Keratinocyte (primary cell): ENCODE measurements at regions not wholly inside any gene's neighbourhood (a gene's known extent, or its start where the extent isn't known, plus 50 kb on each side); places are given as distances from the start of the nearest gene placed in this dataset.
"Not testable (repeated sequence)": the region's sequence is repeated elsewhere in the genome, so short reads cannot be mapped to it uniquely, and the experiment has no call there.

ENCODE experiments used
- DNase-seq: peaks from one replicate; pipeline ENCODE4 v3.0.0-alpha.2; 2011; ENCODE audit warnings: low read depth, missing footprints, low spot score
- FAIRE-seq: peaks from 2 replicates; lab custom pipeline; 2011; peaks lifted over from hg19 to GRCh38; lab: Jason Lieb, UNC
- H2AFZ ChIP-seq: 2 replicates; pipeline ENCODE4 v1.6.0; 2012; ENCODE audit warnings: low read length, control low read depth, inconsistent platforms; ENCODE audit not compliant: control insufficient read depth
- H3K27ac ChIP-seq: 2 replicates; pipeline ENCODE4 v1.5.1; 2011; ENCODE audit warnings: low read length; ENCODE audit not compliant: control insufficient read depth, insufficient read depth
- H3K27me3 ChIP-seq: 3 replicates; pipeline ENCODE4 v1.6.0; 2011; ENCODE audit warnings: low read length; ENCODE audit not compliant: control insufficient read depth, insufficient read depth; ENCODE audit errors: extremely low read depth
- H3K36me3 ChIP-seq, 2 experiments: 2 replicates in 1 of 2; 3 replicates in 1 of 2; pipeline ENCODE4 v1.5.1; 2011; ENCODE audit warnings: low read length in 2 of 2, mild to moderate bottlenecking in 1 of 2; ENCODE audit not compliant: control insufficient read depth in 2 of 2, insufficient read depth in 2 of 2; ENCODE audit errors: extremely low read depth in 1 of 2
- H3K4me1 ChIP-seq: 3 replicates; pipeline ENCODE4 v1.5.1; 2011; ENCODE audit warnings: low read length; ENCODE audit not compliant: control insufficient read depth, insufficient read depth; ENCODE audit errors: extremely low read depth
- H3K4me2 ChIP-seq: 3 replicates; pipeline ENCODE4 v1.6.0; 2011; ENCODE audit warnings: low read depth, low read length; ENCODE audit not compliant: control insufficient read depth, insufficient read depth; ENCODE audit errors: extremely low read depth
- H3K4me3 ChIP-seq, 3 experiments: fragments of 200-600 bp in 1 of 3; sonication (generic) in 1 of 3; 2 replicates in 2 of 3; 3 replicates in 1 of 3; pipeline ENCODE4 v1.5.1; 2011 to 2016; ENCODE audit warnings: low read length in 3 of 3, mild to moderate bottlenecking in 3 of 3, control low read depth in 2 of 3, inconsistent platforms in 1 of 3, low read depth in 1 of 3, mixed read lengths in 1 of 3, mixed run types in 1 of 3, moderate library complexity in 1 of 3; ENCODE audit not compliant: control insufficient read depth in 2 of 3, insufficient read depth in 2 of 3; ENCODE audit errors: extremely low read depth in 1 of 3
- H3K79me2 ChIP-seq: 2 replicates; pipeline ENCODE4 v1.6.0; 2012; ENCODE audit warnings: low read length; ENCODE audit not compliant: control insufficient read depth, insufficient read depth
- H3K9ac ChIP-seq: 3 replicates; pipeline ENCODE4 v1.6.0; 2011; ENCODE audit warnings: low read length; ENCODE audit not compliant: control insufficient read depth, insufficient read depth; ENCODE audit errors: extremely low read depth
- H3K9me1 ChIP-seq: 3 replicates; pipeline ENCODE4 v1.6.0; 2011; ENCODE audit warnings: low read length; ENCODE audit not compliant: control insufficient read depth, insufficient read depth; ENCODE audit errors: extremely low read depth
- H3K9me3 ChIP-seq: 2 replicates; pipeline ENCODE4 v1.5.1; 2012; ENCODE audit warnings: low read depth, low read length; ENCODE audit not compliant: control insufficient read depth
- H4K20me1 ChIP-seq: 3 replicates; pipeline ENCODE4 v1.6.0; 2011; ENCODE audit warnings: low read length; ENCODE audit not compliant: control insufficient read depth, insufficient read depth; ENCODE audit errors: extremely low read depth
- CTCF ChIP-seq, 3 experiments: IDR thresholded peaks in 1 of 3; conservative IDR thresholded peaks in 1 of 3; optimal IDR thresholded peaks in 1 of 3; 2 replicates in 2 of 3; 3 replicates in 1 of 3; pipeline versions ENCODE3 to v1.5.1; 2011; ENCODE audit warnings: low read length in 3 of 3, mild to moderate bottlenecking in 3 of 3, moderate library complexity in 2 of 3, control low read depth in 1 of 3, inconsistent platforms in 1 of 3; ENCODE audit not compliant: insufficient read depth in 2 of 3; ENCODE audit errors: extremely low read depth in 1 of 3
- EZH2 ChIP-seq: IDR thresholded peaks from one replicate; pipeline ENCODE4 v1.6.1; 2012; ENCODE audit warnings: inconsistent platforms, mild to moderate bottlenecking, low read length, moderate library complexity
- dilution Hi-C: fragments of 300-500 bp; cut with MboI; formaldehyde crosslinking; loops from one replicate; pipeline ENCODE4 v1.7.0; 2020; ENCODE audit warnings: low sequenced_read_pairs; ENCODE audit not compliant: extremely low pct_ligation_motif_present

GRCh38 chr4:125169192-125169591 is 145.6 kb upstream of the FAT4 start:
- H3K9me3 ChIP-seq: no peaks in the 10 kb centered on the region
- H3K4me2 ChIP-seq: no peak overlapping the region
- no peak overlapping the region for H3K4me3 ChIP-seq
- no peaks in the 10 kb centered on the region for H3K27me3 ChIP-seq
- no peaks in the 10 kb centered on the region for H4K20me1 ChIP-seq
- no peak for DNase-seq
- no peak overlapping the region for H3K27ac ChIP-seq
- H3K79me2 ChIP-seq: no peaks in the 10 kb centered on the region
- H2AFZ ChIP-seq: no peak overlapping the region
- H3K9ac ChIP-seq: no peak overlapping the region
- dilution Hi-C loops: no loop called here
- no peak for FAIRE-seq
- H3K36me3 ChIP-seq: no peaks in the 10 kb centered on the region
- H3K4me1 ChIP-seq: no peaks in the 10 kb centered on the region
- TF ChIP-seq CTCF (optimal IDR thresholded peaks at IDR 0.05 in 1 of 3, IDR thresholded peaks at IDR 0.05 in 1 of 3, conservative IDR thresholded peaks at IDR 0.05 in 1 of 3; ENCODE audit: extremely low read depth in 1 of 3, insufficient read depth in 2 of 3, low read length in 3 of 3) (no peak), EZH2 (no peak)
- H3K9me1 ChIP-seq: no peaks in the 10 kb centered on the region

- Histone ChIP-seq H3K27me3 (no peaks in the 10 kb centered on the region), H3K4me1 (no peaks in the 10 kb centered on the region), H3K9ac (no peak overlapping the region), H3K9me1 (no peaks in the 10 kb centered on the region), H3K27ac (no peak overlapping the region), H3K4me2 (no peak overlapping the region), H3K79me2 (no peaks in the 10 kb centered on the region), H4K20me1 (no peaks in the 10 kb centered on the region), H2AFZ (no peak overlapping the region), H3K9me3 (no peaks in the 10 kb centered on the region), H3K4me3 (no peak overlapping the region), H3K36me3 (no peaks in the 10 kb centered on the region)
- DNase-seq (no peak), FAIRE-seq (no peak)
- TF ChIP-seq CTCF (optimal IDR thresholded peaks at IDR 0.05 in 1 of 3, IDR thresholded peaks at IDR 0.05 in 1 of 3, conservative IDR thresholded peaks at IDR 0.05 in 1 of 3; ENCODE audit: extremely low read depth in 1 of 3, insufficient read depth in 2 of 3, low read length in 3 of 3) (no peak), EZH2 (no peak)
- dilution Hi-C loops: no loop called here
These were observed 146.2 kb upstream of the FAT4 start for GRCh38 chr4:125168531-125168930.

- H4K20me1 ChIP-seq, H3K4me2 ChIP-seq, H2AFZ ChIP-seq, FAIRE-seq, H3K27ac ChIP-seq, H3K27me3 ChIP-seq, H3K4me3 ChIP-seq, DNase-seq, H3K9me1 ChIP-seq, dilution Hi-C loops, H3K79me2 ChIP-seq, H3K36me3 ChIP-seq, H3K9ac ChIP-seq, H3K4me1 ChIP-seq, H3K9me3 ChIP-seq: not testable (repeated sequence)
These were observed 148.7 kb upstream of the FAT4 start for GRCh38 chr4:125166012-125166411.
